ENCODE measurements at regions not wholly inside any gene's neighbourhood (a gene's known extent, or its start where the extent isn't known, plus 50 kb on each side); places are given as distances from the start of the nearest gene placed in this dataset.

DNA sequence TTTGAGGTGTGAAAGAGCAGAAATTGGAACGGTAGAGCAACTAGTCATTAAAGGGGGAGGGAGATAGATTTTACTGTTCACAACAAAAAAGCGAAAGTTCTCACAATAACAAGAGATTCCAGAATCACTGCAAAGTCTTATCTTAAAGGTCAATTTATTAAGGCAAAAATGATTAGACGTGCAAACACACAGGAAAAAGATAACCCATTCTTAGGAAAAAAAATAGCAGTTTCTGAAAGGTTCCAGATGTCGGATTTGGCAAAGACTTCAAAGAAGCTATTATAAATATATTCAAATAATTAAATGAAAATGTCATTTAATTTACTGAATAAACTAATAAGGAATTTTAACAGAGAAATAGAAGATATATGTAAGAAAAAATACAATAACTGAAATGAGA, 70.8 kb upstream of the GNAI1 start:
- no peak for TF ChIP-seq MYC (IDR thresholded peaks at IDR 0.05; ENCODE audit: low read depth, low read length)
- no peak for TF ChIP-seq CTCF (IDR thresholded peaks at IDR 0.05; ENCODE audit: low read depth, low read length)
- TF ChIP-seq MAX (IDR thresholded peaks at IDR 0.05; ENCODE audit: low read depth, low read length): no peak
- TF ChIP-seq POLR2A (IDR thresholded peaks at IDR 0.05; ENCODE audit: extremely low read depth, insufficient read length): no peak
- DNase-seq (ENCODE audit: low read depth): no peak
- no peak overlapping the region for H3K4me3 ChIP-seq (ENCODE audit: low read depth, low read length)

- H3K4me3 ChIP-seq (ENCODE audit: low read depth, low read length): no peak overlapping the region
- peak; percentile 61 for DNase-seq (ENCODE audit: low read depth)
- TF ChIP-seq MYC (IDR thresholded peaks at IDR 0.05; ENCODE audit: low read depth, low read length) (no peak), MAX (IDR thresholded peaks at IDR 0.05; ENCODE audit: low read depth, low read length) (no peak), CTCF (IDR thresholded peaks at IDR 0.05; ENCODE audit: low read depth, low read length) (no peak), POLR2A (IDR thresholded peaks at IDR 0.05; ENCODE audit: extremely low read depth, insufficient read length) (no peak)
Observed at GRCh38 chr7:80060218-80060806, 74.3 kb upstream of the GNAI1 start.

GRCh38 chr7:80057488-80057887, 77.1 kb upstream of the GNAI1 start:
- TF ChIP-seq MYC (IDR thresholded peaks at IDR 0.05; ENCODE audit: low read depth, low read length): no peak
- no peak for TF ChIP-seq MAX (IDR thresholded peaks at IDR 0.05; ENCODE audit: low read depth, low read length)
- no peak for DNase-seq (ENCODE audit: low read depth)
- H3K4me3 ChIP-seq (ENCODE audit: low read depth, low read length): no peak overlapping the region

GRCh38 chr7:80054356-80054755, 80.3 kb upstream of the GNAI1 start:
- DNase-seq (ENCODE audit: low read depth): no peak
- no peak for TF ChIP-seq CTCF (IDR thresholded peaks at IDR 0.05; ENCODE audit: low read depth, low read length)
- TF ChIP-seq MYC (IDR thresholded peaks at IDR 0.05; ENCODE audit: low read depth, low read length): no peak
- TF ChIP-seq MAX (IDR thresholded peaks at IDR 0.05; ENCODE audit: low read depth, low read length): no peak
- no peak for TF ChIP-seq POLR2A (IDR thresholded peaks at IDR 0.05; ENCODE audit: extremely low read depth, insufficient read length)
- H3K4me3 ChIP-seq (ENCODE audit: low read depth, low read length): no peak overlapping the region

DNA sequence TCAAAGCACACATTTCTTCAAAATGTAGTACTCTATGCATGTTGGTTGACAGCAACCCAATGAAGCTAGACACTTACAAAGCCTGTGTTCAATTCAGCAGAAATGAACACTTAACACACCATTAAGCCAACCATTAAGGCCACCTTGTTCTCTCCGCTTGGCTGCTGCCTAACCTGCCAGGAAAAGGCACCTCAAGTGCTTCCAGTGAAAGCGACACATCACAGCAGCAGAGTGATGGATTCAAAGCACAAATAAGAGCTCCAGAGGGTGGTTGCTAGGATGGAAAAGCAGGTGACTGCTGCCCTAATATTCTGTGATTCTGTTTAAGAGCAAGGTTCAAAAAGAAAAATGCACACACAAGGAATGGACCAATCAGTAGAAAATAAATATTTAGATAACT, 81.5 kb upstream of the GNAI1 start:
- no peak for TF ChIP-seq MAX (IDR thresholded peaks at IDR 0.05; ENCODE audit: low read depth, low read length)
- TF ChIP-seq CTCF (IDR thresholded peaks at IDR 0.05; ENCODE audit: low read depth, low read length): no peak
- no peak for TF ChIP-seq POLR2A (IDR thresholded peaks at IDR 0.05; ENCODE audit: extremely low read depth, insufficient read length)
- no peak for TF ChIP-seq MYC (IDR thresholded peaks at IDR 0.05; ENCODE audit: low read depth, low read length)
- DNase-seq (ENCODE audit: low read depth): no peak
- no peak overlapping the region for H3K4me3 ChIP-seq (ENCODE audit: low read depth, low read length)

GRCh38 chr7:80047856-80048459, 86.7 kb upstream of the GNAI1 start:
- DNase-seq (ENCODE audit: low read depth): no peak
- TF ChIP-seq MYC (IDR thresholded peaks at IDR 0.05; ENCODE audit: low read depth, low read length) (no peak), MAX (IDR thresholded peaks at IDR 0.05; ENCODE audit: low read depth, low read length) (no peak), POLR2A (IDR thresholded peaks at IDR 0.05; ENCODE audit: extremely low read depth, insufficient read length) (no peak), CTCF (IDR thresholded peaks at IDR 0.05; ENCODE audit: low read depth, low read length) (no peak)
- no peak overlapping the region for H3K4me3 ChIP-seq (ENCODE audit: low read depth, low read length)

Data from NB4 (cell line).